ENCODE measurements at regions not wholly inside any gene's neighbourhood (a gene's known extent, or its start where the extent isn't known, plus 50 kb on each side); places are given as distances from the start of the nearest gene placed in this dataset.
A peak's percentile ranks its signal among the peaks of the same experiment; 100 is the strongest.

- 0 out of 2 replicates have a peak, but pooled peaks have one; percentile 25 for TF ChIP-seq CTCF (conservative IDR thresholded peaks at IDR 0.05; ENCODE audit: low read length)
- TF ChIP-seq EZH2phosphoT487 (IDR thresholded peaks at IDR 0.05; ENCODE audit: borderline replicate concordance, low read depth, low read length), result no peak
These were observed 274.5 kb upstream of the LRIG3 start for GRCh38 chr12:59194794-59195193.
